ENCODE measurements at regions not wholly inside any gene's neighbourhood (a gene's known extent, or its start where the extent isn't known, plus 50 kb on each side); places are given as distances from the start of the nearest gene placed in this dataset.

- Histone ChIP-seq H3K9ac (ENCODE audit: low read length) (no peak overlapping the region), H3K9me3 (ENCODE audit: low read length) (no peaks in the 10 kb centered on the region), H3K9me2 (replicated peaks; ENCODE audit: insufficient read depth, low read length) (no peaks in the 10 kb centered on the region)
Measured at GRCh38 chr2:19027626-19028025, 330.8 kb downstream of the OSR1 start.

GRCh38 chr2:19026261-19026660 is 332.2 kb downstream of the OSR1 start:
- Histone ChIP-seq H3K36me3 (ENCODE audit: insufficient read depth, low read length) (no peaks in the 10 kb centered on the region), H4K20me1 (ENCODE audit: insufficient read depth, low read depth, low read length) (no peaks in the 10 kb centered on the region), H3K4me1 (ENCODE audit: low read length) (no peaks in the 10 kb centered on the region), H3K9ac (ENCODE audit: low read length) (no peak overlapping the region), H3K9me2 (replicated peaks; ENCODE audit: insufficient read depth, low read length) (no peaks in the 10 kb centered on the region), H3K4me3 (ENCODE audit: low read length) (no peak overlapping the region), H3K4me2 (ENCODE audit: low read depth, low read length, poor library complexity, severe bottlenecking) (no peak overlapping the region), H3K79me2 (ENCODE audit: low read length) (no peaks in the 10 kb centered on the region), H3K27me3 (ENCODE audit: low read length) (no peaks in the 10 kb centered on the region), H3K27ac (ENCODE audit: low read length) (no peak overlapping the region), H2AFZ (ENCODE audit: low read length) (no peak overlapping the region), H3K9me3 (ENCODE audit: low read length) (no peaks in the 10 kb centered on the region)
- no peak for DNase-seq

More at GRCh38 chr2:19027626-19028025, 330.8 kb downstream of the OSR1 start:
- no peak for DNase-seq
- no peak overlapping the region for H3K27ac ChIP-seq (ENCODE audit: low read length)
- H3K36me3 ChIP-seq (ENCODE audit: insufficient read depth, low read length) = no peaks in the 10 kb centered on the region
- no peaks in the 10 kb centered on the region for H3K27me3 ChIP-seq (ENCODE audit: low read length)
- no peaks in the 10 kb centered on the region for H4K20me1 ChIP-seq (ENCODE audit: insufficient read depth, low read depth, low read length)
- H3K4me2 ChIP-seq (ENCODE audit: low read depth, low read length, poor library complexity, severe bottlenecking) = no peak overlapping the region
- H3K4me1 ChIP-seq (ENCODE audit: low read length) = no peaks in the 10 kb centered on the region
- H3K79me2 ChIP-seq (ENCODE audit: low read length) = no peaks in the 10 kb centered on the region
- H3K4me3 ChIP-seq (ENCODE audit: low read length) = no peak overlapping the region
- H2AFZ ChIP-seq (ENCODE audit: low read length) = no peak overlapping the region

GRCh38 chr2:19022334-19022733 is 336.1 kb downstream of the OSR1 start:
- Histone ChIP-seq H3K9me3 (ENCODE audit: low read length) (no peaks in the 10 kb centered on the region), H3K27ac (ENCODE audit: low read length) (no peak overlapping the region)
- no peak for DNase-seq

GRCh38 chr2:19021721-19022120 is 336.7 kb downstream of the OSR1 start:
- Histone ChIP-seq H3K27me3 (ENCODE audit: low read length) (no peaks in the 10 kb centered on the region), H3K36me3 (ENCODE audit: insufficient read depth, low read length) (no peaks in the 10 kb centered on the region), H3K79me2 (ENCODE audit: low read length) (no peaks in the 10 kb centered on the region), H3K4me2 (ENCODE audit: low read depth, low read length, poor library complexity, severe bottlenecking) (no peak overlapping the region), H3K9ac (ENCODE audit: low read length) (no peak overlapping the region), H2AFZ (ENCODE audit: low read length) (no peak overlapping the region), H3K9me3 (ENCODE audit: low read length) (no peaks in the 10 kb centered on the region), H3K4me1 (ENCODE audit: low read length) (no peaks in the 10 kb centered on the region), H4K20me1 (ENCODE audit: insufficient read depth, low read depth, low read length) (no peaks in the 10 kb centered on the region), H3K9me2 (replicated peaks; ENCODE audit: insufficient read depth, low read length) (no peaks in the 10 kb centered on the region), H3K4me3 (ENCODE audit: low read length) (no peak overlapping the region), H3K27ac (ENCODE audit: low read length) (no peak overlapping the region)
- no peak for DNase-seq

More at GRCh38 chr2:19022334-19022733, 336.1 kb downstream of the OSR1 start:
- no peak overlapping the region for H2AFZ ChIP-seq (ENCODE audit: low read length)
- H3K27me3 ChIP-seq (ENCODE audit: low read length) = no peaks in the 10 kb centered on the region
- H3K36me3 ChIP-seq (ENCODE audit: insufficient read depth, low read length) = no peaks in the 10 kb centered on the region
- no peaks in the 10 kb centered on the region for H3K79me2 ChIP-seq (ENCODE audit: low read length)
- H3K4me2 ChIP-seq (ENCODE audit: low read depth, low read length, poor library complexity, severe bottlenecking) = no peak overlapping the region
- H3K9ac ChIP-seq (ENCODE audit: low read length) = no peak overlapping the region
- no peaks in the 10 kb centered on the region for H3K9me2 ChIP-seq (replicated peaks; ENCODE audit: insufficient read depth, low read length)
- H4K20me1 ChIP-seq (ENCODE audit: insufficient read depth, low read depth, low read length) = no peaks in the 10 kb centered on the region
- no peaks in the 10 kb centered on the region for H3K4me1 ChIP-seq (ENCODE audit: low read length)
- no peak overlapping the region for H3K4me3 ChIP-seq (ENCODE audit: low read length)

- no peak overlapping the region for H3K9ac ChIP-seq (ENCODE audit: low read length)
- DNase-seq = no peak
- no peaks in the 10 kb centered on the region for H3K27me3 ChIP-seq (ENCODE audit: low read length)
- H3K9me2 ChIP-seq (replicated peaks; ENCODE audit: insufficient read depth, low read length) = no peaks in the 10 kb centered on the region
- no peaks in the 10 kb centered on the region for H3K9me3 ChIP-seq (ENCODE audit: low read length)
- no peaks in the 10 kb centered on the region for H4K20me1 ChIP-seq (ENCODE audit: insufficient read depth, low read depth, low read length)
- H3K4me2 ChIP-seq (ENCODE audit: low read depth, low read length, poor library complexity, severe bottlenecking) = no peak overlapping the region
- H3K4me1 ChIP-seq (ENCODE audit: low read length) = no peaks in the 10 kb centered on the region
- H3K4me3 ChIP-seq (ENCODE audit: low read length) = no peak overlapping the region
- no peak overlapping the region for H2AFZ ChIP-seq (ENCODE audit: low read length)
- H3K27ac ChIP-seq (ENCODE audit: low read length) = no peak overlapping the region
- H3K36me3 ChIP-seq (ENCODE audit: insufficient read depth, low read length) = no peaks in the 10 kb centered on the region
- no peaks in the 10 kb centered on the region for H3K79me2 ChIP-seq (ENCODE audit: low read length)
Measured at GRCh38 chr2:19021100-19021476, 337.3 kb downstream of the OSR1 start.

GRCh38 chr2:19020144-19021099 is 338.0 kb downstream of the OSR1 start:
- H3K9me3 ChIP-seq (ENCODE audit: low read length) = no peaks in the 10 kb centered on the region
- H3K79me2 ChIP-seq (ENCODE audit: low read length) = no peaks in the 10 kb centered on the region
- H3K4me3 ChIP-seq (ENCODE audit: low read length) = no peak overlapping the region
- H3K9me2 ChIP-seq (replicated peaks; ENCODE audit: insufficient read depth, low read length) = no peaks in the 10 kb centered on the region
- H3K4me1 ChIP-seq (ENCODE audit: low read length) = no peaks in the 10 kb centered on the region
- H3K36me3 ChIP-seq (ENCODE audit: insufficient read depth, low read length) = no peaks in the 10 kb centered on the region
- DNase-seq = no peak
- H3K9ac ChIP-seq (ENCODE audit: low read length) = no peak overlapping the region
- H2AFZ ChIP-seq (ENCODE audit: low read length) = no peak overlapping the region
- no peaks in the 10 kb centered on the region for H3K27me3 ChIP-seq (ENCODE audit: low read length)
- H3K27ac ChIP-seq (ENCODE audit: low read length) = no peak overlapping the region
- no peak overlapping the region for H3K4me2 ChIP-seq (ENCODE audit: low read depth, low read length, poor library complexity, severe bottlenecking)
- H4K20me1 ChIP-seq (ENCODE audit: insufficient read depth, low read depth, low read length) = no peaks in the 10 kb centered on the region

GRCh38 chr2:19009510-19009909 is 348.9 kb downstream of the OSR1 start:
- H3K9me3 ChIP-seq (ENCODE audit: low read length) = no peaks in the 10 kb centered on the region
- no peak overlapping the region for H3K27ac ChIP-seq (ENCODE audit: low read length)
- no peaks in the 10 kb centered on the region for H3K79me2 ChIP-seq (ENCODE audit: low read length)
- no peaks in the 10 kb centered on the region for H3K36me3 ChIP-seq (ENCODE audit: insufficient read depth, low read length)
- no peaks in the 10 kb centered on the region for H3K9me2 ChIP-seq (replicated peaks; ENCODE audit: insufficient read depth, low read length)
- no peaks in the 10 kb centered on the region for H3K27me3 ChIP-seq (ENCODE audit: low read length)
- H3K4me1 ChIP-seq (ENCODE audit: low read length) = no peaks in the 10 kb centered on the region
- no peak overlapping the region for H3K4me2 ChIP-seq (ENCODE audit: low read depth, low read length, poor library complexity, severe bottlenecking)
- H3K9ac ChIP-seq (ENCODE audit: low read length) = no peak overlapping the region
- no peaks in the 10 kb centered on the region for H4K20me1 ChIP-seq (ENCODE audit: insufficient read depth, low read depth, low read length)
- H3K4me3 ChIP-seq (ENCODE audit: low read length) = no peak overlapping the region
- DNase-seq = no peak
- H2AFZ ChIP-seq (ENCODE audit: low read length) = no peak overlapping the region

GRCh38 chr2:19003554-19003953 is 354.9 kb downstream of the OSR1 start:
- Histone ChIP-seq H3K36me3 (ENCODE audit: insufficient read depth, low read length) (no peaks in the 10 kb centered on the region), H3K27me3 (ENCODE audit: low read length) (no peaks in the 10 kb centered on the region), H3K79me2 (ENCODE audit: low read length) (no peaks in the 10 kb centered on the region), H3K4me1 (ENCODE audit: low read length) (no peaks in the 10 kb centered on the region), H3K9ac (ENCODE audit: low read length) (no peak overlapping the region), H3K4me2 (ENCODE audit: low read depth, low read length, poor library complexity, severe bottlenecking) (no peak overlapping the region), H3K4me3 (ENCODE audit: low read length) (no peak overlapping the region), H3K27ac (ENCODE audit: low read length) (no peak overlapping the region), H3K9me2 (replicated peaks; ENCODE audit: insufficient read depth, low read length) (no peaks in the 10 kb centered on the region), H4K20me1 (ENCODE audit: insufficient read depth, low read depth, low read length) (no peaks in the 10 kb centered on the region), H3K9me3 (ENCODE audit: low read length) (no peaks in the 10 kb centered on the region), H2AFZ (ENCODE audit: low read length) (no peak overlapping the region)
- no peak for DNase-seq

All from Karpas-422 (cell line).